A673 (cell line): ENCODE measurements at regions not wholly inside any gene's neighbourhood (a gene's known extent, or its start where the extent isn't known, plus 50 kb on each side); places are given as distances from the start of the nearest gene placed in this dataset.

Source experiments
- BruUV-seq: library from RNA; stranded (reverse); fragments of 400-500 nt; replicated peaks from 2 replicates; lab custom pipeline; 2021; lab: Mats Ljungman, UMichigan
- CTCF ChIA-PET: fragments of 300-600 bp; sonication (Branson Sonifier 250); formaldehyde crosslinking; loops from one replicate; lab custom pipeline; 2022; ENCODE audit warnings: antibody characterized with exemption; lab: Charles Lee
- POLR2A ChIA-PET: fragments of 300-600 bp; sonication (Branson Sonifier 250); formaldehyde crosslinking; loops from one replicate; lab custom pipeline; 2022; ENCODE audit warnings: antibody characterized with exemption; ENCODE audit not compliant: low non-redundant PET; lab: Charles Lee
- DNase-seq: peaks from one replicate; pipeline ENCODE4 v3.0.0-alpha.2; 2015; ENCODE audit warnings: low spot score
- H3K27ac ChIP-seq: fragments of 200-600 bp; sonication (generic); 2 replicates; pipeline ENCODE4 v1.5.1; 2016; ENCODE audit warnings: mixed run types, low read depth, mild to moderate bottlenecking, mixed read lengths, antibody characterized with exemption, low read length; ENCODE audit not compliant: poor library complexity, severe bottlenecking
- H3K27me3 ChIP-seq: fragments of 200-600 bp; sonication (generic); replicated peaks from 2 replicates; pipeline ENCODE4 v1.6.1; 2017; ENCODE audit warnings: mixed run types, low read depth, mild to moderate bottlenecking, mixed read lengths, antibody characterized with exemption, low read length; ENCODE audit not compliant: insufficient read depth, poor library complexity
- H3K36me3 ChIP-seq: fragments of 200-600 bp; sonication (generic); 2 replicates; pipeline ENCODE4 v1.6.1; 2016; ENCODE audit warnings: mixed run types, mild to moderate bottlenecking, mixed read lengths, antibody characterized with exemption, low read length; ENCODE audit not compliant: insufficient read depth, poor library complexity, severe bottlenecking
- H3K4me1 ChIP-seq: fragments of 200-600 bp; sonication (generic); 2 replicates; pipeline ENCODE4 v1.6.1; 2017; ENCODE audit warnings: mixed run types, mild to moderate bottlenecking, mixed read lengths, antibody characterized with exemption, low read length; ENCODE audit not compliant: insufficient read depth, poor library complexity, severe bottlenecking
- H3K4me3 ChIP-seq: fragments of 200-600 bp; sonication (generic); 2 replicates; pipeline ENCODE4 v1.5.1; 2016; ENCODE audit warnings: low read depth, mixed run types, mild to moderate bottlenecking, mixed read lengths, low read length; ENCODE audit not compliant: poor library complexity, severe bottlenecking
- H3K9me3 ChIP-seq: fragments of 200-600 bp; sonication (generic); 2 replicates; pipeline ENCODE4 v1.6.1; 2016; ENCODE audit warnings: mixed run types, low read depth, mild to moderate bottlenecking, mixed read lengths, antibody characterized with exemption, low read length; ENCODE audit not compliant: poor library complexity, severe bottlenecking
- EZH2 ChIP-seq: fragments of 200-600 bp; sonication (generic); IDR thresholded peaks from 2 replicates; pipeline ENCODE4 v1.6.1; 2017; ENCODE audit warnings: borderline replicate concordance, low read depth, mild to moderate bottlenecking, mixed read lengths, antibody characterized with exemption, low read length; ENCODE audit not compliant: poor library complexity, severe bottlenecking
- intact Hi-C: fragments of 100-400 bp; cut with micrococcal nuclease; formaldehyde crosslinking; loops from one replicate; pipeline ENCODE4 v1.10.0; 2022; ENCODE audit not compliant: unreplicated experiment
- TF ChIP-seq, protein P1 (sequence below): fragments of 300-800, 200-600 bp; sonication (generic); conservative IDR thresholded peaks from 2 replicates; pipeline ENCODE4 v1.5.1; 2017; ENCODE audit warnings: low read depth, mild to moderate bottlenecking, antibody characterized with exemption, low read length, moderate library complexity, mixed read lengths

DNA sequence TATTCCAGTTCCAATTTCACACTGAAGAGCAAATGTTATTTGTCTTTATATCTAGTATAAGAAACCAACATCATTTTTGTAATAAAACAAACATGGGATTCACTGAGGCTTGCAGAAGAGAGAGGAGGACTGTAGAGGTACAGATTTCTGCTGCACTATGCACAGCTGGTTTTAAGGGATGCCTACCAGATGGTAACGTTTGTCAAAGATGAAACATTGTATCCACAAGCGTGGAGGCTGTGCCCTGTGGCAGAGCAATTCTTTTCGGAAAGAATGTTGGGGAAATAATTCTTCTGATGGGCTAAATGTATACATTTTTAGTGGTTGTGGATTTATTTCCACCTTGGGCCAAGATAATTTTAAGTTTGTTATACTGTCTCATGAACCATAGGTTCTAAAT, 272.4 kb downstream of the DUSP10 start:
- TF ChIP-seq, protein P1, sequence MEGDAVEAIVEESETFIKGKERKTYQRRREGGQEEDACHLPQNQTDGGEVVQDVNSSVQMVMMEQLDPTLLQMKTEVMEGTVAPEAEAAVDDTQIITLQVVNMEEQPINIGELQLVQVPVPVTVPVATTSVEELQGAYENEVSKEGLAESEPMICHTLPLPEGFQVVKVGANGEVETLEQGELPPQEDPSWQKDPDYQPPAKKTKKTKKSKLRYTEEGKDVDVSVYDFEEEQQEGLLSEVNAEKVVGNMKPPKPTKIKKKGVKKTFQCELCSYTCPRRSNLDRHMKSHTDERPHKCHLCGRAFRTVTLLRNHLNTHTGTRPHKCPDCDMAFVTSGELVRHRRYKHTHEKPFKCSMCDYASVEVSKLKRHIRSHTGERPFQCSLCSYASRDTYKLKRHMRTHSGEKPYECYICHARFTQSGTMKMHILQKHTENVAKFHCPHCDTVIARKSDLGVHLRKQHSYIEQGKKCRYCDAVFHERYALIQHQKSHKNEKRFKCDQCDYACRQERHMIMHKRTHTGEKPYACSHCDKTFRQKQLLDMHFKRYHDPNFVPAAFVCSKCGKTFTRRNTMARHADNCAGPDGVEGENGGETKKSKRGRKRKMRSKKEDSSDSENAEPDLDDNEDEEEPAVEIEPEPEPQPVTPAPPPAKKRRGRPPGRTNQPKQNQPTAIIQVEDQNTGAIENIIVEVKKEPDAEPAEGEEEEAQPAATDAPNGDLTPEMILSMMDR, result no peak
- TF ChIP-seq EZH2, result no peak
- Histone ChIP-seq H3K27ac (no peak overlapping the region), H3K36me3 (no peaks in the 10 kb centered on the region), H3K4me3 (no peak overlapping the region), H3K9me3 (no peaks in the 10 kb centered on the region), H3K4me1 (no peaks in the 10 kb centered on the region), H3K27me3 (peaks cover 11% of the 10 kb centered on the region)
- no TSS peak for BruUV-seq
- DNase-seq, result no peak
- intact Hi-C loops, result no loop called here
- CTCF ChIA-PET, result no interaction called here
- POLR2A ChIA-PET, result no interaction called here

DNA sequence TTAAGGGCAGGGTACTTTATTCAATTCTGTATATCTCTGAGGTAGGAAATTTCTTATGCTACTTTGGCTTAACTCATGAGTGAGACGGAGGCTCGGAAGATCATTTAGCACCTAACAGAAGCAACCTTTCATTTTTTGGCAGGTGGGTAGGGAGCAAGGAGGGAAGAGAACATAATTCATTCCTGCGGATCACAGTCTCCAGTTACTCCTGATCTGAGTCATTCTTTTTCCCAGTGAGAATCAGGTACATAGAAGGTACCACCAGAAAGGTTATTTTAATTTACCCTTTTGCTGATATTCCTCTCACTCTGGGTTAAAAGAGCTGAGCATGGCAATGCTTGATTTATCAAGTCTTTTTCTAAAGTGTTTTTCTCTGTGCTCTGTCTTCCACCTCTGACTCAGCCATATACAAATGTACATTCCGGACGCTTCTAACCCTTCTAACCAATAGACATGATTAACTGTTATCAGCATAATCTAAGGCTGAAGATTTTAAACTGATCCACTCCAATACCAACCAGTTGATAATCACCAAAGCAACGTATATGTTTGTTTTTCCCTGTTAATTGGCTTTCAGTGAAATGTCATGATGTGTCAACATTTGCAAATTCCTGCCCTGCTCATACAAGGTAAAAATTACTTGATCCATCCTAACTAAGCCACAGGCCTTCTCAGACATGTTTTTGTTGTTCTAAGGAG, 271.7 kb downstream of the DUSP10 start:
- H3K4me1 ChIP-seq, result no peaks in the 10 kb centered on the region
- H3K9me3 ChIP-seq, result no peaks in the 10 kb centered on the region
- no peak for DNase-seq
- TF ChIP-seq EZH2, result no peak
- TF ChIP-seq, protein P1, result no peak
- no peak overlapping the region for H3K27ac ChIP-seq
- intact Hi-C loops, result no loop called here
- no peak overlapping the region for H3K4me3 ChIP-seq
- H3K27me3 ChIP-seq, result peaks cover 11% of the 10 kb centered on the region
- ChIA-PET POLR2A (no interaction called here), CTCF (no interaction called here)
- BruUV-seq, result no TSS peak
- H3K36me3 ChIP-seq, result no peaks in the 10 kb centered on the region

DNA sequence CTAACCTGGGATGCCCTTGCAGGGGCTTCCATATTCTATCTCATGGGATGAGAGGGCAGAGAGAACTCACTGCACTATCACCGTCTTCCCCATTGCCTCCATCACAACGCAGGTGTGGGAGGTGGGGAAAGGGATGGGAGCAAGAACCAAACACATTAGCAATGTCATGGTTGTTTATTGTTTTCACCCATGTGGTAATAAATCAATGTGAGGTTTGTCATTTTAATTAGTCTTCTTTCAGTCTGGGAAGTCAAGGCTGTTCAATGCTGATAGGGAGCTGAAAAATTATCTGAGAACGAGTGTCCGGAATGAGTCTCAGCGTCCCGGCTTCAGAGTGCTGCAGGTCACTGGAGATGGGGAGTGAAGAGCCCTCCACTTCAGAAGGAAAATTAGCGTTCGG, 268.5 kb downstream of the DUSP10 start:
- ChIA-PET POLR2A (no interaction called here), CTCF (no interaction called here)
- Histone ChIP-seq H3K36me3 (no peaks in the 10 kb centered on the region), H3K9me3 (no peaks in the 10 kb centered on the region), H3K4me3 (no peak overlapping the region), H3K27ac (no peak overlapping the region), H3K4me1 (no peaks in the 10 kb centered on the region), H3K27me3 (peaks cover 35% of the 10 kb centered on the region)
- intact Hi-C loops, result no loop called here
- TF ChIP-seq, protein P1, result no peak
- no peak for TF ChIP-seq EZH2
- no TSS peak for BruUV-seq
- no peak for DNase-seq
